HepG2 (cell line): ENCODE measurements at regions not wholly inside any gene's neighbourhood (a gene's known extent, or its start where the extent isn't known, plus 50 kb on each side); places are given as distances from the start of the nearest gene placed in this dataset.

ENCODE experiments used
- CREB1 ChIP-seq, 2 experiments: fragments of 450-650 bp in 1 of 2; IDR thresholded peaks; 2 replicates each; pipeline ENCODE4 v1.6.1; 2016 to 2017; ENCODE audit warnings: control low read depth in 1 of 2, mild to moderate bottlenecking in 1 of 2, missing compliant biosample characterization in 1 of 2, missing genetic modification characterization in 1 of 2
- DNMT1 ChIP-seq: sonication (generic); formaldehyde crosslinking; IDR thresholded peaks from 2 replicates; pipeline ENCODE4 v1.5.1; 2020; ENCODE audit warnings: mild to moderate bottlenecking, missing genetic modification reagents
- ERF ChIP-seq: IDR thresholded peaks from 2 replicates; pipeline ENCODE4 v1.6.1; 2018; ENCODE audit warnings: missing biosample characterization, missing genetic modification reagents
- GABPA ChIP-seq, 2 experiments: IDR thresholded peaks; 2 replicates each; pipeline ENCODE4 v1.6.1; 2011 to 2016; ENCODE audit warnings: low read depth in 2 of 2, low read length in 1 of 2, missing biosample characterization in 1 of 2, missing genetic modification characterization in 1 of 2
- GFI1 ChIP-seq: sonication (generic); formaldehyde crosslinking; IDR thresholded peaks from 2 replicates; pipeline ENCODE4 v1.5.0; 2020; ENCODE audit warnings: missing genetic modification reagents, mild to moderate bottlenecking, borderline replicate concordance
- IRX3 ChIP-seq: sonication (generic); formaldehyde crosslinking; IDR thresholded peaks from 2 replicates; pipeline ENCODE4 v1.8.1; 2023; ENCODE audit warnings: mild to moderate bottlenecking, low read depth, missing genetic modification reagents, borderline replicate concordance
- MAX ChIP-seq: IDR thresholded peaks from 2 replicates; pipeline ENCODE4 v1.6.1; 2012; ENCODE audit warnings: inconsistent platforms
- RBM39 ChIP-seq: fragments of 200-400 bp; formaldehyde crosslinking; IDR thresholded peaks from one replicate; pipeline ENCODE4 v1.6.1; 2018; ENCODE audit warnings: antibody characterized with exemption, mild to moderate bottlenecking, low read depth, low read length; ENCODE audit not compliant: poor library complexity, severe bottlenecking
- RERE ChIP-seq: IDR thresholded peaks from 2 replicates; pipeline ENCODE4 v1.6.1; 2016; ENCODE audit warnings: low read depth, missing genetic modification reagents, missing compliant biosample characterization
- RNF219 ChIP-seq: sonication (generic); formaldehyde crosslinking; IDR thresholded peaks from 2 replicates; pipeline ENCODE4 v1.5.0; 2020; ENCODE audit warnings: mild to moderate bottlenecking, missing genetic modification reagents
- SNAPC5 ChIP-seq: sonication (generic); formaldehyde crosslinking; IDR thresholded peaks from 2 replicates; pipeline ENCODE4 v1.8.1; 2023; ENCODE audit warnings: mild to moderate bottlenecking, missing genetic modification reagents, borderline replicate concordance
- ZBTB20 ChIP-seq: sonication (generic); formaldehyde crosslinking; IDR thresholded peaks from 2 replicates; pipeline ENCODE4 v1.8.1; 2023; ENCODE audit warnings: missing genetic modification reagents, low read depth, mild to moderate bottlenecking, borderline replicate concordance
- ZNF138 ChIP-seq: sonication (generic); formaldehyde crosslinking; IDR thresholded peaks from 2 replicates; pipeline ENCODE4 v1.5.0; 2020; ENCODE audit warnings: mild to moderate bottlenecking, low read depth, missing genetic modification reagents

GRCh38 chr10:54958844-54959243 is 157.8 kb upstream of the PCDH15 start:
- TF ChIP-seq SNAPC5 (CRISPR knock-in tag), result no peak
- TF ChIP-seq MAX, result no peak
- no peak for TF ChIP-seq GABPA (IDR thresholded peaks at IDR 0.05; ENCODE audit: low read depth, low read length)
- TF ChIP-seq GABPA (CRISPR knock-in tag; IDR thresholded peaks at IDR 0.05; ENCODE audit: low read depth), result no peak
- TF ChIP-seq ERF (CRISPR knock-in tag), result no peak
- TF ChIP-seq RNF219 (CRISPR knock-in tag), result no peak
- TF ChIP-seq RERE, result no peak
- no peak for TF ChIP-seq ZNF138 (CRISPR knock-in tag)
- TF ChIP-seq IRX3 (CRISPR knock-in tag), result no peak
- no peak for TF ChIP-seq GFI1 (CRISPR knock-in tag)
- TF ChIP-seq ZBTB20 (CRISPR knock-in tag), result no peak
- TF ChIP-seq CREB1 (IDR thresholded peaks at IDR 0.05), result no peak
- TF ChIP-seq CREB1 (CRISPR knock-in tag; IDR thresholded peaks at IDR 0.05), result no peak
- TF ChIP-seq RBM39, result no peak
- TF ChIP-seq DNMT1 (CRISPR knock-in tag), result no peak
